SHP77 treated with DMSO at 0.1 percent for 48 hours (cell line): ENCODE measurements at regions not wholly inside any gene's neighbourhood (a gene's known extent, or its start where the extent isn't known, plus 50 kb on each side); places are given as distances from the start of the nearest gene placed in this dataset.
"Not testable (repeated sequence)": the region's sequence is repeated elsewhere in the genome, so short reads cannot be mapped to it uniquely, and the experiment has no call there.

Experiments
- DNase-seq: peaks from one replicate; lab custom pipeline; 2025; lab: John Stamatoyannopoulos, UW

DNA sequence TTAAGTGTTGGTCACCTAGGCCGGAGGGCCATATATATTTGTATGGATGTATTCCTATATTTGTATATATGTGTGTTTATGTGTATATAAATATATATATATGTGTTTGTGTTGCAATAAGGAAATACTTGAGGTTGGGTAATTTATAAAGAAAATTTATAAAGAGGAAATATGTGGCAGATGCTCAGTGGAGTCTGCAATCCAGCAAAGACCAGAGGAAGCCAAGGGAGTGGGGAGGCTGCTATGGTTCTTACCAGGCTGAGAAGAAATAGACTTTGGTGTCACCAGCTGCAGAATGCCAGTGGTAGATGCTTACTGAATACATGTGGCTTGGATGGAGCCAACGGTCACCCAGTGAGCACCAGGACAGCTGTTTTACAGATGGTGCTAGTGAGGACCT, 97.4 kb upstream of the ELOVL5 start:
- DNase-seq = no peak

DNA sequence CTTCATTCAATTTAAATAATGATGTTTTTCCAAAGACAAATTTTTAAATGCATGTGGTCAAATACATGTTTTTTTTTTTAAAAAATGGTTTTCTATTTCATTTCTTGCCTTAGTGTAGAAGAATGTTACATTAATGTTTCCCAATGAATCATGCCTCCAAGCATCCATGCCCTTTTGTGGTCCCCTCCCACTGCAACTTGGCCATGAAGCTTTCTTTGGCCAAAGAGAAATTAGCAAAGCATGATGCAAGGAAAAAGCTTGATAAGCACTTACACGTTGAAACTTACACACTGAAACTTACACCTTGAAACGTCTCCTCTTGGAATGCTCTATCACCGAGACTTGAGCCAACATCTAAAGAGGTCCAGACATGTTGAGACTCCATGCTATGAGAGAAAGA, 93.0 kb upstream of the ELOVL5 start:
- DNase-seq = no peak

DNA sequence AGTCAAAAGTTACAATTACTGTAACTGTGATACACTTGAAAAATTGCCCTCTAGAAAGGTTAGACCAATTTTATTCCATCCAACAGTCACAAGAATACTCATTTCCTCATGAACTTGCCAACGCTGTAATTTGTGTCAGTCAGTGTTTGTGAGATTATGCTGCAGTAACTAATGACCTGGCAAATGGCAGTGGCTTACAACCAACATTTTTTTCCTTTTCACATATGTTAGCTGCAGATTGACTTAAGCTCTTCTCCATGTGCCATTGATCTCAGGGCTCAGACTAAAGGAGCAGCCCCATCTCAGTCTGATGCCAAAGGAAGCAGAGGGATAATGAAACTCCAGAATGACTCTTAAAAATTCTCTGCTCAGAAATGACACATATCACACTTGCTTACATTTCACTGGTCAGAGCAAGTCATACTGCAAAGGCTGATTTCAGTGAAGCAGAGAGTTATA, 92.3 kb upstream of the ELOVL5 start:
- DNase-seq = no peak

DNA sequence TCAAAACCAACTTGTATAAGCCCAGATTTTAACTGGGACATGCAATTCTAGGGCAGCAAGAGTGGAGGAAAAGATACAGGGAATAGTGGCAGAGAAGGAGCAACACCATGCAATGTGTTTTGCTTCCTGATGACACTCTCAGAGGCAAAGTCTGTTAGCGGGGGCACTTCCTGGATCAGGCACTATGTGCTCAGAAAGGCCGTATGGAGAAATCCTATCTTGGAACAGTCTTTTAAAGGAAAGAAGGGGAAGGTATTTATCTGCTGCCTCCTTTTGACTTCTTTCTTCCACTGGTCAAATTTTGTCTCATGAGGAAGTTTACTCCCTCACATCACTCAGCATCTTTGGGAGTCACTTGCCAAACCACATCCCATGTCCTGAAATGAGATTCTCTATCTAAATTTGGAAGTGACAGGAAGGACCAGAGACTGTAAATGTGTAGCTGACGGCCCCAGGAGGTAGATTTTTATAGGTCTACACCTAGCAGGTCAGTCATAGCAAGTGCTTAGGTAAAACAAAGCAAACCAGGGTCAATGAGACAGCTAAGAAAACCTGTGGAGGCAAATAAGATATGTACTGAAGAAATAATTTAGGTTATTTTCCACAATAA, 91.7 kb upstream of the ELOVL5 start:
- DNase-seq = no peak

GRCh38 chr6:53439556-53439955, 90.8 kb upstream of the ELOVL5 start:
- DNase-seq = no peak

GRCh38 chr6:53437557-53438202, 88.9 kb upstream of the ELOVL5 start:
- DNase-seq = peak; percentile 83

- DNase-seq = no peak
Observed at GRCh38 chr6:53436526-53437303, 88.0 kb upstream of the ELOVL5 start.

- DNase-seq = no peak
Observed at GRCh38 chr6:53433951-53434285, 85.2 kb upstream of the ELOVL5 start.

DNA sequence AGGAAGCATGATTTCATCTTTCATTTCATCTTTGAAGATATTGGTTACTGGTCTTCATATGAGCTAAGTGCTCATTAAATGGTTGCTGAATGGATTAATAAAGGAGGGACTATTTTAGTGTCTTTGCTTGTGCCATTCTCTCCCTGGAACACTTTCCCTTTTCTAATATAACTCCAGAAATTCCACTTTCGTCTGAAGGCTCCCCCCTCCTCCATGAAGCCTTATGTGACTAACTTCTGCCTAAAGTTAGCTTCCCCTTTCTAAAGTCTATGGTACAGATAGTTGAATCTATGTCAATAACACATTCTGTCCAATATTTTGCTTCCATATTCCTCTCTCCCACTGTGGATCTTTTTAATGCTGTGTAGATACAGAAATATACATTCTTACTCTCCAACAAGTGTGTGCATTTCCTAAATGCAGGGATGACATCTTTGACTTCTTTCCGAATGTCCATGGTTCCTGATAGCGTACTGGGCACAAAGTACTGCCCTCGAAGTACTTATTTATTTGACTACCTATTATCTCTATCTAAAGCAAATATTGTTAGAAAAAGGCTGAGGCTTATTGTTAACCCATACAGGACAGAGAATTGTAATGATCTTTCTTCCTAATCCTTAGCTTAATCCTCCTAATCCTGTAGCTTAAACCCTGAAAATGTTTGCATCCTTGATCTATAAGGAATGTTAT, 84.7 kb upstream of the ELOVL5 start:
- DNase-seq = peak; percentile 10

- DNase-seq = peak; percentile 86
Observed at GRCh38 chr6:53432318-53433161, 83.8 kb upstream of the ELOVL5 start.

GRCh38 chr6:53431704-53432103, 83.0 kb upstream of the ELOVL5 start:
- DNase-seq = no peak

DNA sequence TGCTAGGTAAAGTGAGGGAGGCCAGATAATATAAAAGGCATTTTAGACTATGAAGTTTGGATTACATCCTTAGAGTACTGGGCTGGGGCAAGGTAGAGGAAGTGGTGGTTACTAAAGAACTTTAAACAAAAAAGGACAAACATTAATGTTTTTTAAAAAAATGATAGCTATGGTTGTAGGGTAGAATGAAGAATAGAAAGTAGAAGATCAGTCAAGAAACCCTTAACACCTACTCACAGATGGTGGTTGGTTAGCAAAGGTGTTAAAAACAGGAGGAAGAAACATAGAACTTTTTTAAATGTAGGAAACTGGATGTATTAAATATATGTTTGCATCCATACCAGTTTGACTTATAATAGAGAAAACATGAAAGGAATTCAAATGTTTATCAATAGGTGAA, 80.7 kb upstream of the ELOVL5 start:
- no peak for DNase-seq

- no peak for DNase-seq
Observed at GRCh38 chr6:53428886-53429285, 80.1 kb upstream of the ELOVL5 start.

- no peak for DNase-seq
Observed at GRCh38 chr6:53426667-53427270, 78.0 kb upstream of the ELOVL5 start.

GRCh38 chr6:53426117-53426516, 77.4 kb upstream of the ELOVL5 start:
- no peak for DNase-seq

DNA sequence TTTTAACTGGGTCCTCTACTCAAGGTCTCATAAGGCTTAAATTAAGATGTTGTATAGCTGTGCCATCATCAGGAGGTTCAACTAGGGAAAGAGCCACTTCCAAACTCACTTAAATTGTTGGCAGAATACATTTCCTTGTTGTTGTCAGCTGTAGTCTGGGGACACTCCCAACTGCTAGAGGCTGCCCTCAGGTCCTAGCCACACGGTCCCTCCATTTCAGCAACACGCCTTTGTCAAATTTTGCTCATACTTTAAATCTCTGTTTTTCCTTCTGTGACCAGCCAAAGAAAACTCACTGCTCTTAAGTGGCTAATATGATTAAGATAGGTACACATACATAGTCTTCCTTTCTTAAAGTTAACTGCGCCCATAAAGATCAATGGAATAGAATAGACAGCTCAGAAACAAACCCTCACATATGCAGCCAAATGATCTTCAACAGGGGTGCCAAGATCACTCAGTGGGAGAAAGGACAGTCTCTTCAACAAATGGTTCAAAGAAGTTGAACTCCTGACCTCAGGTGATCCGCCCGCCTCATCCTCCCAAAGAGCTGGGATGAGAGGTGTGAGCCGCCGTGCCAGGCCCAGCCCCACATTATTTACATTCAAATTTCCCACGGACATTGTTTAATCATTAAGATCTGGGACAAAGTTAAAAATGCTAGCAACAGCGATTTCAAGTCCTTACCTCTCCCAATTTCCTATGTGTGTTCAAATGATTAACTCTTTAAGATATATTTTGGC, 76.4 kb upstream of the ELOVL5 start:
- DNase-seq = no peak

DNA sequence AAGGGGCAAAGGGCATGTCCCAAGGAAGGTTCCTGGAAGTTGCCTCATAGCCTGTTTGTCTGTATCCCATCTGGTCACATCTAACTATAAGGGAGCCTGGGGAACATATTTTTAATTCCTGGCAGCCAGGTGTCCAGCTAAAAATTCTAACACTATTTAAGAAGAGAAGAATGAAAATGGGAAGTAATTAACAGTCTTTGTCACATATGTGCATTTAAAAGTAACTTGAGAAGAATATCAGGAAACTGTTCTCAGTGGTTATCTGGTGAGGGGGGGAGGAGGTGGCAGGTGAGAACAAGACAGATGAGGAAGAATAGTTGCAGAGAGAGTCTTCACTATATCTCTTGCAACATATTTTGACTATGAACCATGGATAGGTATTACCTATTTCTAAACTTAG, 75.5 kb upstream of the ELOVL5 start:
- DNase-seq = no peak

DNA sequence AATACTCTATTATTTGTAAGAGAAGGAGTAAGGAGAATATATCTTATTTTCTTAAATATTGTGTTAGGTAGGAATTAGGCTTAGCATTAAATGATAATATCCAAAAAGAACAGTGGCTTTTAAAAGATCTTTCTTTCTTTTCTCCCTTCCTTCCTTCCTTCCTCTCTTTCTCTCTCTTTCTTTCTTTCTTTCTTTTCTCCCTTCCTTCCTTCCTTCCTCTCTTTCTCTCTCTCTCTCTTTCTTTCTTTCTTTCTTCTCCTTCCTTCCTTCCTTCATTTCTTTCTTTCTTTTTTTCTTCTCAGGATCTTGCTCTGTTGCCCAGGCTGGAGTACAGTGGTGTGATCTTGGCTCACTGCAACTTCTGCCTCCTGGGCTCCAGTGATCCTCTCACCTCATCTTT, 74.8 kb upstream of the ELOVL5 start:
- not testable (repeated sequence) for DNase-seq

- DNase-seq = no peak
Observed at GRCh38 chr6:53419026-53419425, 70.3 kb upstream of the ELOVL5 start.

- DNase-seq = no peak
Observed at GRCh38 chr6:53418288-53418687, 69.5 kb upstream of the ELOVL5 start.

GRCh38 chr6:53417141-53417540, 68.4 kb upstream of the ELOVL5 start:
- no peak for DNase-seq
